Osteocyte (in vitro differentiated cells): ENCODE measurements at regions not wholly inside any gene's neighbourhood (a gene's known extent, or its start where the extent isn't known, plus 50 kb on each side); places are given as distances from the start of the nearest gene placed in this dataset.
A peak's percentile ranks its signal among the peaks of the same experiment; 100 is the strongest.

ENCODE experiments used
- DNase-seq: peaks from one replicate; pipeline ENCODE4 v3.0.0; 2021; ENCODE audit warnings: mixed read lengths; ENCODE audit not compliant: unreplicated experiment; ENCODE audit errors: extremely low spot score
- H3K27ac Mint-ChIP-seq: one replicate; pipeline ENCODE4 v1.8.0; 2021; ENCODE audit warnings: mild to moderate bottlenecking, mixed read lengths; ENCODE audit not compliant: unreplicated experiment
- H3K27me3 Mint-ChIP-seq: one replicate; pipeline ENCODE4 v1.8.0; 2021; ENCODE audit warnings: mixed read lengths; ENCODE audit not compliant: unreplicated experiment
- H3K36me3 Mint-ChIP-seq: one replicate; pipeline ENCODE4 v1.8.0; 2021; ENCODE audit warnings: mixed read lengths; ENCODE audit not compliant: unreplicated experiment
- H3K4me1 Mint-ChIP-seq: one replicate; pipeline ENCODE4 v1.8.0; 2021; ENCODE audit warnings: mixed read lengths; ENCODE audit not compliant: unreplicated experiment
- H3K4me3 Mint-ChIP-seq: one replicate; pipeline ENCODE4 v1.8.0; 2021; ENCODE audit warnings: mild to moderate bottlenecking, moderate library complexity, mixed read lengths; ENCODE audit not compliant: unreplicated experiment
- H3K9me3 Mint-ChIP-seq: one replicate; pipeline ENCODE4 v1.8.0; 2021; ENCODE audit warnings: mixed read lengths; ENCODE audit not compliant: unreplicated experiment
- TF ChIP-seq, protein P1 (sequence below): fragments of 200-600 bp; sonication (generic); IDR thresholded peaks from 2 replicates; pipeline ENCODE4 v1.5.0; 2021; ENCODE audit warnings: antibody characterized with exemption, mild to moderate bottlenecking, moderate library complexity

DNA sequence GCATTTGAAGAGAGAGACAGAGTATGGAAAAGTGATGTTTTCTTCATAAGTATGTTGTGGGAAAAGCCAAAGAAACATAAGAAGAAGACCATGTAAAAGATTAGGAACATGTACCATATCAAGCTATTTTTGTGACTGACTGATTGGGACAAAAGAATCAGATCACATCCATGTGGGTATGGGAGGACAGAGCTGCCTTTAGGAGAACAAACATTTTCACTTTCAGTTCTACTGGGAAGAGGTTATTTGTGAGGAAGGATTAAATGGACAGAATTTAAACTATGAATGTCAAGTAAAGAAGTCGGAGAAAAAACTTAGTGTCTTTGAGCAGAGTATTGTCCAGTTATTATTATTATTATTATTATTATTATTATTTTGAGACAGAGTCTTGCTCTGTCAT, 124.4 kb upstream of the HCRTR2 start:
- Mint-ChIP-seq H3K9me3 (no peaks in the 10 kb centered on the region), H3K27me3 (no peaks in the 10 kb centered on the region), H3K4me3 (no peak overlapping the region), H3K4me1 (peaks cover 10% of the 10 kb centered on the region), H3K36me3 (no peaks in the 10 kb centered on the region), H3K27ac (no peak overlapping the region)
- TF ChIP-seq, protein P1, sequence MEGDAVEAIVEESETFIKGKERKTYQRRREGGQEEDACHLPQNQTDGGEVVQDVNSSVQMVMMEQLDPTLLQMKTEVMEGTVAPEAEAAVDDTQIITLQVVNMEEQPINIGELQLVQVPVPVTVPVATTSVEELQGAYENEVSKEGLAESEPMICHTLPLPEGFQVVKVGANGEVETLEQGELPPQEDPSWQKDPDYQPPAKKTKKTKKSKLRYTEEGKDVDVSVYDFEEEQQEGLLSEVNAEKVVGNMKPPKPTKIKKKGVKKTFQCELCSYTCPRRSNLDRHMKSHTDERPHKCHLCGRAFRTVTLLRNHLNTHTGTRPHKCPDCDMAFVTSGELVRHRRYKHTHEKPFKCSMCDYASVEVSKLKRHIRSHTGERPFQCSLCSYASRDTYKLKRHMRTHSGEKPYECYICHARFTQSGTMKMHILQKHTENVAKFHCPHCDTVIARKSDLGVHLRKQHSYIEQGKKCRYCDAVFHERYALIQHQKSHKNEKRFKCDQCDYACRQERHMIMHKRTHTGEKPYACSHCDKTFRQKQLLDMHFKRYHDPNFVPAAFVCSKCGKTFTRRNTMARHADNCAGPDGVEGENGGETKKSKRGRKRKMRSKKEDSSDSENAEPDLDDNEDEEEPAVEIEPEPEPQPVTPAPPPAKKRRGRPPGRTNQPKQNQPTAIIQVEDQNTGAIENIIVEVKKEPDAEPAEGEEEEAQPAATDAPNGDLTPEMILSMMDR, result no peak
- no peak for DNase-seq

DNA sequence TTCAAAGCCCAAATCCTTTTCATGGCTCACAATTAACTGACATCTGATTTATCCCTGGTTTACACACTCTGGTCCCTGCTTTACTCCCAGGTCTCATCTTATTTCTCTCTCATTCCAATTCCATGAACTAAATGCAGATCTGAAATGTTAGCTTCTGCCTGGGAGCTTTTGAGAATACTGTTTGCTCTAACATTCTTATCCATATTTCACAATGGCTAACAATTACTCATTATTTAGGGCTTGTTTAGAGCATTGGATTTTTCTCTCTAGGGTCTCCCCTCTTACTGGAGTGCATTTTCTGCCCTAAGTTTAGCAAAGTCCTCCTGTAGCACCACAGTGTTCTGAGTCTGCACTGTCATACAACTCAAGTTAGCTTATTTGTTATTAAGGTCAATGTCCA, 121.5 kb upstream of the HCRTR2 start:
- H3K4me1 Mint-ChIP-seq, result peaks cover 4% of the 10 kb centered on the region
- no peak for DNase-seq
- H3K4me3 Mint-ChIP-seq, result no peak overlapping the region
- no peaks in the 10 kb centered on the region for H3K27me3 Mint-ChIP-seq
- TF ChIP-seq, protein P1, result no peak
- no peaks in the 10 kb centered on the region for H3K36me3 Mint-ChIP-seq
- peaks cover 8% of the 10 kb centered on the region for H3K9me3 Mint-ChIP-seq
- H3K27ac Mint-ChIP-seq, result no peak overlapping the region

DNA sequence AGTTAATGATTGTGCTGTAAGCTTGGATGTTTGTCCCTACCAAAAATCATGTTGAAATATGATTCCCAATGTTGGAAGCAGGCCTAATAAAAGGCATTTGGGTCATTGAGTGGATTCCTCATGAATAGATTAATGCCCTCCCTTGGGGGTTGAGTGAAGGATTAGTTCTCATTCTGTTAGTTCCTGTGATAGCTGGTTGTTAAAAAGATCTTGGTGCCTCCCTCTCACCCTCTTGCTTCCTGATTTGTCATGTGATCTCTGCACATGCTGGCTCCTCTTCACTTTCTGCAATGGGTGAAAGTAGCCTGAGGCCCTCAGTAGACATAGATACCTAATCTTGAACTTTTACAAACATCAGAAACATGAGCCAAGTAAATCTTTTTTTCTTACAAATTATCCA, 115.6 kb upstream of the HCRTR2 start:
- no peaks in the 10 kb centered on the region for H3K4me1 Mint-ChIP-seq
- peaks cover 4% of the 10 kb centered on the region for H3K36me3 Mint-ChIP-seq
- no peaks in the 10 kb centered on the region for H3K27me3 Mint-ChIP-seq
- no peak overlapping the region for H3K4me3 Mint-ChIP-seq
- no peak for DNase-seq
- peaks cover 28% of the 10 kb centered on the region for H3K9me3 Mint-ChIP-seq
- H3K27ac Mint-ChIP-seq, result no peak overlapping the region
- TF ChIP-seq, protein P1, result no peak

DNA sequence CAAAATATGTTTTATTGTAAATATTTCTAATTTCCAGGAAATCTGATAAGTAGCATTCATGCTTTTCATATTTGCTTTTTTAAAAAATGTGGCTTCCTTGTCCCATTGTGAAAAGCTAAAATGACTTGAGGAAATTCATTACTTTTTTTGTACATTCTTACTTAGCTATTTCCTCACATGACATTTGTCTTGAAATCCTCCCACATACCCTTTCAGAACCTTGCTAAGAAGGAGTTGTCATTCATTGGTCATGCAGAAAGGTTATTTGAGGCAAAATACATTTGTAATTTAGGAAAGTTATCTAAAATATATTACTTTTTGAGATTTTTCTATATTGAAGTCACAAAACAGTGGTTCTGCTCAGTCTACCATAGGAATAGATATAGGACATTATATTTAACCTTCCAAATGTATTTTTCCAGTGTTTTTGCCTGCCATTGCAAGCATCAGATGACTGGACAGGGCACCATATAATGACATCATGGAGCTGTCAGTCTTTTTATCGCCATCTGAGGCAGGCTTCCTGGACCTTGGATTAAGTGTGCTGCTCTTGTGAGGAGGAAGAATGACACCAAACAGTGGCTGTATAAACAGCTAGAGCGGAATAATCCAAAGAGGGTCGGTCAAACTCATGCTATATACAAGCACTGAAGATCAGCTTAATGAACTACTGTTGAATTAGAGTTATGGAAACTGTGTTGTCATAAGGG, 109.4 kb upstream of the HCRTR2 start:
- H3K36me3 Mint-ChIP-seq, result peaks cover 1% of the 10 kb centered on the region
- TF ChIP-seq, protein P1, result no peak
- H3K27ac Mint-ChIP-seq, result no peak overlapping the region
- H3K4me3 Mint-ChIP-seq, result no peak overlapping the region
- H3K4me1 Mint-ChIP-seq, result peaks cover 5% of the 10 kb centered on the region
- no peaks in the 10 kb centered on the region for H3K27me3 Mint-ChIP-seq
- peaks cover 15% of the 10 kb centered on the region for H3K9me3 Mint-ChIP-seq
- no peak for DNase-seq

DNA sequence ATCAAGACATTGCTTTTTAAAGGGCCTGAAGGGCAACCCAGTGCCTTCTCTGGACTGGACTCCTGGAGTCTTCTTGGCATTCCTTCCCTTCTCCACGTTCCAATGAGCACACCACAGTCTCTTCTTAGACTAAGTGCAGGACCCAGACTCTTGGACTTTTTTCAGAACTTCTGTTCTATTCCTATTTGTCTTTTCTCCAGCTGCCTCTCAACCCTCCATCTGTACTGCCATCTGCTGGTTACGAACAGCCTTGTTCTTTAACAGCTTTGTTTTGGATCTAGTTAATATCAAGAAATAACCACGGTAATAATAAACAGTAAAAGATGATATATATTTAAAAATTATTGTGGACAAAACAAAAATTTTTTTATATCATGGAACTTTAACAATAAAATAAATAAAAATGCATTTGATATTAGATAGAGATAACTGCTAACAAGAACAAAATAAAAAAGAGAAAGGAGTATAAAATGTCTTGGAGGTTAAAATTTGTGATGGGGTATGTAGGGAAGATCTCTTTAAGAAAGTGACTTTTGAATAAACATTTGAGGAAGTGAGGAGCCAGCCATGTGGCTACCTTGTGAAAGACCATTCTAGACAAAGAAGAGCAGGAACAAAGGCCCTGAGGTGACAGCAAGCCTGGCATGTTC, 105.1 kb upstream of the HCRTR2 start:
- H3K27me3 Mint-ChIP-seq, result peaks cover 3% of the 10 kb centered on the region
- H3K27ac Mint-ChIP-seq, result no peak overlapping the region
- peaks cover 5% of the 10 kb centered on the region for H3K4me1 Mint-ChIP-seq
- DNase-seq, result no peak
- H3K36me3 Mint-ChIP-seq, result no peaks in the 10 kb centered on the region
- H3K4me3 Mint-ChIP-seq, result no peak overlapping the region
- TF ChIP-seq, protein P1, result peak; percentile 78
- H3K9me3 Mint-ChIP-seq, result peaks cover 8% of the 10 kb centered on the region
